ENCODE measurements at regions not wholly inside any gene's neighbourhood (a gene's known extent, or its start where the extent isn't known, plus 50 kb on each side); places are given as distances from the start of the nearest gene placed in this dataset.

- no peak overlapping the region for H3K4me3 ChIP-seq
- TF ChIP-seq POLR2A (IDR thresholded peaks at IDR 0.05) = no peak
- no peak for TF ChIP-seq CTCF (IDR thresholded peaks at IDR 0.05)
- no peak overlapping the region for H3K27ac ChIP-seq
- DNase-seq = no peak
- H3K36me3 ChIP-seq = no peaks in the 10 kb centered on the region
- intact Hi-C loops (cut with DNase I; ENCODE audit: low total_unique reads) = no loop called here
- no peaks in the 10 kb centered on the region for H3K27me3 ChIP-seq
- no peaks in the 10 kb centered on the region for H3K4me1 ChIP-seq
- no peaks in the 10 kb centered on the region for H3K9me3 ChIP-seq
Measured at GRCh38 chr6:126531286-126531685, 191.4 kb downstream of the CENPW start.

DNA sequence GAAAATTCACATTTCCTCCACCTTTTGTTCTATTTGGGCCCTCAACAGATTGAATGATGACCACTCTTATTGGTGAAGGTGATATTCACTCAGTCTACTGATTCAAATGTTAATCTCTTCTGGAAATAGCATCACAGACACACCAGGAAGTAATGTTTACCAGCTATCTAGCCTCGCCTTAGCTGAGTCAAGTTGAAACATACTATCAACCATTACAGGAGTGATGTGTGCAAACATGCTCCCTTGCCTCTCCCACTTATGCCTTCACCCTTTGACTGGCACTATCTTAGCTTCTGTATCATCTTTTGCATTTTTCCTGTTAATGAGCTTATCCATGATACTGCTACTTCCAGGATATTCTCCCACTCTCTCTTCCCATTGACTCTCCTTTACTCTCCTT, 191.9 kb downstream of the CENPW start:
- no peak overlapping the region for H3K27ac ChIP-seq
- no peaks in the 10 kb centered on the region for H3K9me3 ChIP-seq
- DNase-seq = no peak
- TF ChIP-seq CTCF (IDR thresholded peaks at IDR 0.05) = no peak
- no peak for TF ChIP-seq POLR2A (IDR thresholded peaks at IDR 0.05)
- intact Hi-C loops (cut with DNase I; ENCODE audit: low total_unique reads) = no loop called here
- H3K27me3 ChIP-seq = no peaks in the 10 kb centered on the region
- H3K36me3 ChIP-seq = no peaks in the 10 kb centered on the region
- H3K4me3 ChIP-seq = no peak overlapping the region
- no peaks in the 10 kb centered on the region for H3K4me1 ChIP-seq

- no peak overlapping the region for H3K4me3 ChIP-seq
- H3K4me1 ChIP-seq = no peaks in the 10 kb centered on the region
- intact Hi-C loops (cut with DNase I; ENCODE audit: low total_unique reads) = no loop called here
- no peak for DNase-seq
- no peaks in the 10 kb centered on the region for H3K36me3 ChIP-seq
- H3K9me3 ChIP-seq = no peaks in the 10 kb centered on the region
- H3K27me3 ChIP-seq = no peaks in the 10 kb centered on the region
- no peak for TF ChIP-seq CTCF (IDR thresholded peaks at IDR 0.05)
- no peak for TF ChIP-seq POLR2A (IDR thresholded peaks at IDR 0.05)
- H3K27ac ChIP-seq = no peak overlapping the region
Measured at GRCh38 chr6:126534401-126534800, 194.5 kb downstream of the CENPW start.

GRCh38 chr6:126535138-126535537, 195.2 kb downstream of the CENPW start:
- DNase-seq = no peak
- TF ChIP-seq POLR2A (IDR thresholded peaks at IDR 0.05) = no peak
- no peak for TF ChIP-seq CTCF (IDR thresholded peaks at IDR 0.05)
- intact Hi-C loops (cut with DNase I; ENCODE audit: low total_unique reads) = no loop called here
- Histone ChIP-seq H3K4me1 (no peaks in the 10 kb centered on the region), H3K36me3 (no peaks in the 10 kb centered on the region), H3K27me3 (no peaks in the 10 kb centered on the region), H3K4me3 (no peak overlapping the region), H3K9me3 (no peaks in the 10 kb centered on the region), H3K27ac (no peak overlapping the region)

DNA sequence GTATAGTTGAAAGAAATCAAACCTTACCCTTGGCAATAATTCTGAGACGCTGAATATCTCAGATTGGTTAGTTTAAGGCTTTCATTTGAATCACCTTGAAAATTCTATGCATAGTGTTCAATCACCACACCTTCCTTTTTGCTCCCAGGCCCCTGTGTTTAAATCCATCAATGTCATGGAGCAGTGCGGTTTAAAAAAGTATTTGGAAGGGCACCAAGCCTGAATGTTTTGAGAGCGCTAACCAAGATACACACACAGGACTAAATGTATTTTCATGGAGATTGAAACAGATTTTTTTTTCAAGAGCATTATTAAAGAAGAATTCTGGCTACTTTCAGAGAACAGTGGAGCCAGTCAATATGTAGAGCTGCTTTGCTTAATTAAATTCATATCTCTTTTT, 195.7 kb downstream of the CENPW start:
- intact Hi-C loops (cut with DNase I; ENCODE audit: low total_unique reads) = no loop called here
- H3K27ac ChIP-seq = no peak overlapping the region
- no peak for DNase-seq
- H3K36me3 ChIP-seq = no peaks in the 10 kb centered on the region
- H3K4me1 ChIP-seq = no peaks in the 10 kb centered on the region
- TF ChIP-seq POLR2A (IDR thresholded peaks at IDR 0.05) (no peak), CTCF (IDR thresholded peaks at IDR 0.05) (no peak)
- H3K4me3 ChIP-seq = no peak overlapping the region
- no peaks in the 10 kb centered on the region for H3K27me3 ChIP-seq
- H3K9me3 ChIP-seq = no peaks in the 10 kb centered on the region
